ENCODE measurements at regions not wholly inside any gene's neighbourhood (a gene's known extent, or its start where the extent isn't known, plus 50 kb on each side); places are given as distances from the start of the nearest gene placed in this dataset.
A peak's percentile ranks its signal among the peaks of the same experiment; 100 is the strongest.

GRCh38 chr1:13949546-13949945 is 249.6 kb downstream of the PRDM2 start:
- TF ChIP-seq, protein P1, sequence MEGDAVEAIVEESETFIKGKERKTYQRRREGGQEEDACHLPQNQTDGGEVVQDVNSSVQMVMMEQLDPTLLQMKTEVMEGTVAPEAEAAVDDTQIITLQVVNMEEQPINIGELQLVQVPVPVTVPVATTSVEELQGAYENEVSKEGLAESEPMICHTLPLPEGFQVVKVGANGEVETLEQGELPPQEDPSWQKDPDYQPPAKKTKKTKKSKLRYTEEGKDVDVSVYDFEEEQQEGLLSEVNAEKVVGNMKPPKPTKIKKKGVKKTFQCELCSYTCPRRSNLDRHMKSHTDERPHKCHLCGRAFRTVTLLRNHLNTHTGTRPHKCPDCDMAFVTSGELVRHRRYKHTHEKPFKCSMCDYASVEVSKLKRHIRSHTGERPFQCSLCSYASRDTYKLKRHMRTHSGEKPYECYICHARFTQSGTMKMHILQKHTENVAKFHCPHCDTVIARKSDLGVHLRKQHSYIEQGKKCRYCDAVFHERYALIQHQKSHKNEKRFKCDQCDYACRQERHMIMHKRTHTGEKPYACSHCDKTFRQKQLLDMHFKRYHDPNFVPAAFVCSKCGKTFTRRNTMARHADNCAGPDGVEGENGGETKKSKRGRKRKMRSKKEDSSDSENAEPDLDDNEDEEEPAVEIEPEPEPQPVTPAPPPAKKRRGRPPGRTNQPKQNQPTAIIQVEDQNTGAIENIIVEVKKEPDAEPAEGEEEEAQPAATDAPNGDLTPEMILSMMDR (IDR thresholded peaks at IDR 0.05; ENCODE audit: insufficient read depth, low read depth, low read length, missing control alignments): no peak
- H3K4me3 ChIP-seq (ENCODE audit: low read length): no peak overlapping the region
- DNase-seq (ENCODE audit: low read depth): no peak

DNA sequence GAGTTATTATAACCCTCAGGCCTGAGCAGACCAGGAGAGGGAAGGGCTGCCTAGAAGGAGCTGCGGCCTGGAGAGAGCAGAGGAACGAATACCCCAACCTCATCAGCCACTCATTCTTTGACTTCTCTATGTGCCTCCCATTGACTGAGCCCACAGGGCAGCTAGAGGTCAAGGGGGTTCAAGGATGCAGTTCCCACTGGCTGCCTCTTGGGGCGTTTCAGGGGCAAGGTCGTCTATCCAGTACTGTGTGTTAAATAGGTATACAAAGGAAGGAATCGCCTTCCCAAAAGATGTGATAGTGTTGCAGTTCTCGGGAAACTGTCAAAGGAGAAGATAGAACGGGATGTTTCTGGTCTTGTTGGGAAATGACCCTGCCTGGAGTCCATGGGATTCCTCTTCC is 250.6 kb downstream of the PRDM2 start:
- DNase-seq (ENCODE audit: low read depth): no peak
- TF ChIP-seq, protein P1 (IDR thresholded peaks at IDR 0.05; ENCODE audit: insufficient read depth, low read depth, low read length, missing control alignments): no peak
- H3K4me3 ChIP-seq (ENCODE audit: low read length): no peak overlapping the region

GRCh38 chr1:13951793-13952751 is 252.1 kb downstream of the PRDM2 start:
- TF ChIP-seq, protein P1 (IDR thresholded peaks at IDR 0.05; ENCODE audit: insufficient read depth, low read depth, low read length, missing control alignments): no peak
- DNase-seq (ENCODE audit: low read depth): no peak
- no peak overlapping the region for H3K4me3 ChIP-seq (ENCODE audit: low read length)

DNA sequence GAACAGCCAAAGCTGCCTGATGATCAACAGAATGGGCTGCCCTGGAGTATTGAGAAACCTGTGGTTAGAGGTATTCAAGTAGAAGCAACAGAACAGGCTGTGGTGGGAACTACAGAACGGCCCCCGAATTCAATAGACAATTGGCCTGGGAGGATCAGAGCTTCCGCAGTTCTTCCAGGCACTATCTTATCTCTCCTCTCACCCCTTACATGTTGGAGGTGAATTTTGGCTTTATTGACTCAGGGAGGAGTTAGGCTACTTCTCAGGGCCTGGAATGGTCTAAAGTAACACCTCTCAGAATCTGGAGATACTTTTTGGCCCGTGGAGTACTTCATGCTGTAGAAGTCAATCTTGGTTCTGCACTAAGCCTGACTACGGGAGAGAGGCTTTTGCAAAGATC is 253.0 kb downstream of the PRDM2 start:
- no peak for DNase-seq (ENCODE audit: low read depth)
- TF ChIP-seq, protein P1 (IDR thresholded peaks at IDR 0.05; ENCODE audit: insufficient read depth, low read depth, low read length, missing control alignments): no peak
- H3K4me3 ChIP-seq (ENCODE audit: low read length): no peak overlapping the region

DNA sequence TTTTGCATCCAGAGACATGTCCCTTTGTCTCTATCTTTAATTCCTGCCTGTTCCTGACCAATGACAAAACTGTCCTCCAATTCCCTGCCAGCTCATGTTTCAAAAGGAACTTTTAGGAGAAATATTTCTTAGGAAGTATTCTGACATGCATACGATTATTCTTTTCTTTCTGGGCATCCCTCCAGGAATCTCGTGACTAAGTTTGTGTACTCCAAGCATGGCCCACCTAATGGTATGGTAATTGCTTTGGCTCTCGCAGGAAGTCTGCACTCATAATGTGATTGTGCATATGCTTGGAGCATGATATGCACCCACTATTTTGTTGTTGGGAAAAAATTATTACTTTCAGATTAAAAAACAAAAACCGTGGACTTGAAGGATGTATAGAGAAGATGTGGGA is 256.4 kb downstream of the PRDM2 start:
- no peak overlapping the region for H3K4me3 ChIP-seq (ENCODE audit: low read length)
- TF ChIP-seq, protein P1 (IDR thresholded peaks at IDR 0.05; ENCODE audit: insufficient read depth, low read depth, low read length, missing control alignments): no peak
- no peak for DNase-seq (ENCODE audit: low read depth)

- no peak overlapping the region for H3K4me3 ChIP-seq (ENCODE audit: low read length)
- peak; percentile 60 for DNase-seq (ENCODE audit: low read depth)
- TF ChIP-seq, protein P1 (IDR thresholded peaks at IDR 0.05; ENCODE audit: insufficient read depth, low read depth, low read length, missing control alignments): peak; percentile 98
These were observed 260.5 kb downstream of the PRDM2 start for GRCh38 chr1:13960375-13960987.

All from epithelial cell of esophagus (primary cell).